GM21447 (cell line): ENCODE measurements at regions not wholly inside any gene's neighbourhood (a gene's known extent, or its start where the extent isn't known, plus 50 kb on each side); places are given as distances from the start of the nearest gene placed in this dataset.
"Not testable (repeated sequence)": the region's sequence is repeated elsewhere in the genome, so short reads cannot be mapped to it uniquely, and the experiment has no call there.

Source experiments
- ATAC-seq: cut with Tn5 transposase; IDR thresholded peaks from one replicate; pipeline ENCODE4 v1.9.1; 2021; ENCODE audit not compliant: unreplicated experiment

DNA sequence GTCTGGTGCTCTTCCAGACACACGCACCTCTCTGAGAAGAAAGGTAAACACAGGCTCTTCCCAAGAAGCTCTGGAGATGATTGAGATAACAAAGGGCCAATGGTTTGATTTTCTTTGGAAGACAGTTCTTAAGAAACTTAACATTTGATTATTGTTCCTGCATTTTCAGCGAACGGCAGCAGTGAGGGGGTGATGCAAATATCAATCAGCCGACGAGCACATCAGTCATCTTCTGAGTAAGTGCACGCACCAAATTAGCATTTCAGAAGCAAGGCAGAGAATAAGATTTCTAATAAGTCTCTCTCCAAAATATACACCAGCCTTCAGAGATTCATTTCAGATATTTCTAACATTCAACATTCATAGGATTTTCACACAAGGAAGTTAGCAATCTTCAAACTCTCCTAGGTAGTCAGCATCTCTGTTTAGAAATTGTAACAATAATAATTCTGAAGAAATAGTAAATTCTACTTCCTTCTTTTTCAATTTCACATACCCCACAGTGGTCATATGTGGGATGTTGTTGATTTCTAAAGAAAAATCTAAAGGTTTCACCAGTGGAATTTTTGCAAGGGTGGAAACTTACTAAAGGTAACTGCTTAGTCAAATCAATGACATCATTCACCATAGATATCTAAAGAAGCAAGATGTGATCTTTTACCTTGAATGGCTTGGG is 250.3 kb downstream of the SEC61B start:
- no peak for ATAC-seq

DNA sequence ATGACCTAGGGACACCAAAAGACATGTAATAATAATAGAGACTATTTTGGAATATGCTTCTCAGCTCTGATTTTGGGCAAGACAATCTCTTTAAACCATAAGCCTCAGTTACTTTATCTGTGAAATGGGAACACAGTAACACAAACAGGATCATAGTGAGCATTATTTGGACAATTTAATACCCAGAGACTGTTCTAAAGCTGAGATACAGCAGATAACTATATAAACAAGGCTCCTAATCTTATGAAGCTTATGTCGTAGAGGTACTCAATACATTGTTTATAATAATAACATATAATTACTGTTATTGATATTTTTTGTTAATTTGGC is 250.8 kb downstream of the SEC61B start:
- no peak for ATAC-seq

DNA sequence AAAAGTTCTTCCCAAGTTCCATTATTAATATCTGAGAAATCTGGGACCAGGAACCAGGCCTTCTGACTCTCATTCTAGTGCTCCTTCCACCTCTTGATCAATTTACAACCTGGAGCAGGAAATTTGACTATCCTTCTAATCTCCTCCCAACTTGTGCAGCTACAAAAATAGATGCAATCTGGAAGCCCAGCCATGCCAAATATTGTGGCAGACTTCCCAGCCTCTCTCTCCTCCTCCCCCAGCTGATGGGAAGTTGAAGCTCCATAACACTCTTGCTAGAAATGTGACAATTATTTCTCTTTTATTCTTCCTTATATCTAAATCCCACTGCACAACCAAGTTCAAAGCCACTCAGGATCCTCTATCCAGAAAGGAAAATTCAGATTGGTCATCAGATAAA is 252.1 kb downstream of the SEC61B start:
- ATAC-seq = no peak

DNA sequence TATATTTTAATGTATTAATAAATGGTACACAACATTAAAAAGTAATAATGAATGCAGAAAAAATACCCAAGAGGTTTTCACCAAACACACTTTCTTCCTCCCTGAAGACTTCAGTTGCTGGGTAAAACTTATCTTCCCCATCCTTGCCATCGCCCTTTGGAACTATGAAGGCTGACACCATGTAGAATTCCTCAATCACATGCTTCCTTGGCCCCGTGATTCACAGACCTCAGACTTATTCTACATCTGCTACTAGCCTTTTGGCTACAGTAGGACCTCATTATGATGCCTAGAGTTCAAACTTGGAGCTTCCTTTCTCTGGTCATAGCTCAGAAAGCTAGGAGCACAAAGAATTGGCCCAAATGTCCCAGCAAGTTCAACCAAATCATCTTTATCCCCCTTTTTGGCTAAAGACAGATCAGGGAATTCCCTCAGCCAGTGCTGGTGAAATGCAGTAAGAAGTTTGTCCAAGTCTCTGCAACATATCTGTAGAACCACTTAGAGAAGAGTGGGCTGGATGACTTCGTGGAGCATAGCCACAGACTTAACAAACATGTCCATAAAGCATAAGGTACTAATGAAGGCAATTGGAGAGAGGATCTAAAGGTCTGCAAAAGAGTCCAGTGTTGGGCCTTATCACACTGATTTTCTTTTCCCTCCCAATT is 253.5 kb downstream of the SEC61B start:
- no peak for ATAC-seq

DNA sequence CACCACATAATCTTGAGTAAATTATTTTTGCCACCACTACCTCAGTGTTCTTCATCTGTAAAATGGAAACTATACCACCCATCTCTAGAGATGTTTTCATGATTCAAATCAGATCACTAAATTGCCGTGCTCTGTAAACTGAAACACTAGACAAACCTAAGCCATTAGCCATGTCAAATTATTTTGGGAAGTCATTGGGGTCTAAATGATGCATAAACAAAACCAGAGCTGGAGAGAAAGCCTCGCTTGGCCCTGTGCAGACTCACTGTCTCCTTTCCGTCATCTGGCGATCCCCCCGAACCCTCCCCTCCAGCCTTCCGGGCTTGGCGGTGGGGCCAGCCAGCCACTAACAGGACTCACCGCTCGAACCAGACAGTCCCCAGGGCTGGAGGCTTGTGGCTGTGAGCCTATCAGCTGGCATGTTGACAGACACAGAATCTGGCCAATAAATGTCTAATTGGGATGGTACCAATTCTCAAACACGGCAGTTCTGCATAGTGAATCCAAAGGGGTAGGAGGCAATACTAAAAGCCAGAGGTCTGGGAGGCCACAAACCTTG is 256.5 kb downstream of the SEC61B start:
- no peak for ATAC-seq

DNA sequence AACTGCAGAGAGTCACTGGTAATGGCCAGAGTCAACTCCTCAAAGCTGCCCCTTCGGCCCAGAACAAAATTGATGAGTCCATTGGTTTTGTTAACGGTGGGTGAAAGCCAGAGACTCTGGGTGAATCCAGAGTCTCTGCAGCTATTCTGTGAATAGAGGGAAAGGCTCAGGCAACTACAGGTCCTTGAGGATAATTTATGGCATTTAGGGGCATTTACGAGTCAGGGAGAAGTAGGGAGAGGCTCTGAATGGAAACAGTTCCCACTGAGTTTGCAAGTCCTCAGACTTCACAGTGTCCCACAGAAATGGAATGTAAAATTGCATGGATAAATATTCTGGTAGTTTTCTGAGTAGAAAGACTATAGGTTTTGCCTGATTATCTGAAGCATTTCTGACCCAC is 257.8 kb downstream of the SEC61B start:
- ATAC-seq = no peak

DNA sequence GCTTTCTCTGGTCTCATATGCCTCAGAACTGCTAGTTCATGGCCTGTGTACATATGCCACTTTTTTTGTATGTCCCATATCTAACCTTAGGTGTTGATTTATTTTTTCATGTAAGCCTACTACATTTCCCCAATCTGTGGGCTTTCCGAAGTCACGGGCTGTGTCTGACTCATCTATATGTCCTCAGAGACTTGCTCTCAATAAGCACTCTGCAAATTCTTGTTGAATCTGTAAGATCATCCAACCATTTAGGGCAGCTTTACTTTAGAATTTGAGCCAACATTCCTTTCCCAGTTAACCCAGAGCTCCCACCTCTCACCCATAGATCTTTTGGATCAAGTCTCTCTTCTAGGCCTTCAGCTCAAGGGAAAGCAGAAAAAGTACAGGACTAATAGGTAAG is 263.4 kb downstream of the SEC61B start:
- no peak for ATAC-seq

DNA sequence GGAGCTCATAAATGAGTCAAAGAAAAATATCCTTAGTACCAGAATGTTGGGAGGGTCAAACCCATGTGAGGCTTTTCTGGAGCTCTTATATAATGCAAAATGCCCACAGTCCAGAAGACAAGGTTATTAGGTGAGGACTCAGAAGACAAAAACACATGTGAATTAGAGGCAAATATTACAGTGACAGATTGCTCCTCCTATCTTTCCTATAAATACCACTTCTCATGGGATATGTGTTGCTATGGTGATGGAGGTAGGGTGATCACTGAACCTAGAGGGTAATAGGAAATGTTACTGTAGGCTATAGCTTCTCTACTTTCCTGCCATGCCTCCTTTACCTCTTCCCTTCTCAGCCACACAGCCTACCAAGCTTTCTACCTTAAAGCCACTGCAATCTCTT is 264.6 kb downstream of the SEC61B start:
- ATAC-seq = no peak

DNA sequence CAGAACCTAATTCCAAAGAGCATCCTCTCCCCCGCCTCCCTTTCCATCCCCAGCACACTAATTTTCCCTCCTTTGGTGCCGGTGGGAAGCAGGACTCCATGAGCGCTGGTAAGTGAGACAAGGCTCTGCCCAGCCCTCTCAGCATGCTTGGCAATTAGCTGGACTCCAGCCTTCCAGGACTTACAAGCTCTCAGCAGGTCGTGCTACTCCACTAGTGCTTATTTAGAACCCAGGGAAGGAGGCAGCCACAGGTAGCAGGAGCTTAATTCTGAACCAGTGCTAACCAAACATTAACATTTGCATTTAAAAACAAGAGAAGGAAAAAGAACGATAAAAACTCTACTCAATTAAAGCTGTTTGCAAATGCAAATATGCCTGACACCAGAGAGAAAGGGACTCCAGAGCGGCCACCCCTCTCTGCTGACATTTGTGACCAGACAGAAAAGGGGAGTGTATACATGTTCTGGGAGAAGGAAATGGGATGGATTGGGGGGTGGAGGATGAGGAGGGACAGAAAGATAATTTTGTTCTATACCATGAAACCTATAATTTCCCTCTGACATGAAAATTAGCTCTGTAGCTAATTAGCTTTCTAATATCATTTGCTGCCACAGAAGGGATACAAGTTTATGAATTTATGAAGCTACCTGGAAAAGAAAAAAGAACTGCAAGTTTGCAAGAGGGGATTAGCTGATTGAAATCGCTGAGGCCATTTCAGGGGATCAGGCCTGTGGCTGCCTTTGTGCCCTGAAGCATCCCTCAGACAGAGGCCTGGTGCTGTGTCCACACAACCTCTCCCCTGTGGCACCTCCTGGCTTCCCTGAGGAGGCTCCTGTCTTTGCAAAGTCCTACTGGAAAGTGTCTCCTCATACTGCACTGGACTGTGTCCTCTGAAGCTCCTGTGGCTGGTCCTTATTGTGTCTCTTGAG is 266.3 kb downstream of the SEC61B start:
- no peak for ATAC-seq

DNA sequence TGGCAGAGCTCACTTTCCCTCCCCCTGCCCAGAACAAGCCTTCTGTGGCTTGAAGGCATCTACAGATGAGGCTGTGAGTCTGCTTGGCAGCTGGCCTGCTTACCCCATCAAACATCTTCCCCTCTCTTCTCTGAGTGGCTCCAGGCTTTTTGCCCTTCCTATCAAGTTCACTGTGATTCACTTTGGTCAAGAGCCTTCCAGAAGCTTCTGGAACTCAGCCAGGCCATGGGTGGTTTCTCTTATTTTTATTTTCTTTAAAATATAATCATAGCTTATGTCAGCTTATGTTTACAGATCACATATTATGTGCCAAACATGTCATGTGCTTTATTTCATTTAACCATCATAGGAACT is 267.0 kb downstream of the SEC61B start:
- no peak for ATAC-seq

DNA sequence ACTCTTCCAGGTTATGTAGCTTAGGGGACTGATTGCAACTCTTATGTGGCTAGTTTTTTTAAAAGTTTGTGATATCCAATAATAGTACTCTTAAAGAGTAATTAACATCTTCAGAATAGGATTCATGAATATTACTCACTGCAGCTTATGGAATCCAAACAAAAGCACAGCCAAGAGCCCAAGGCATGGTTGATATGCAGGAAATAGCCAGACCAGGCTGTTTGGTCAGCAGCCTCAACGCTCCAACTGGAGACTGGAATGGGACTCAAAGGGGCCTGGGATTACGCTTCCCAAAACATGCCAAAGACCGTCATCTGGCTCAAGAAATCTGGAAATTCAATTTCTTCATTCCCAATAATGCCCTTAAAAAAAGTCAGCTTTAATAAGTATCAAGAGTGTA is 268.6 kb downstream of the SEC61B start:
- ATAC-seq = no peak

DNA sequence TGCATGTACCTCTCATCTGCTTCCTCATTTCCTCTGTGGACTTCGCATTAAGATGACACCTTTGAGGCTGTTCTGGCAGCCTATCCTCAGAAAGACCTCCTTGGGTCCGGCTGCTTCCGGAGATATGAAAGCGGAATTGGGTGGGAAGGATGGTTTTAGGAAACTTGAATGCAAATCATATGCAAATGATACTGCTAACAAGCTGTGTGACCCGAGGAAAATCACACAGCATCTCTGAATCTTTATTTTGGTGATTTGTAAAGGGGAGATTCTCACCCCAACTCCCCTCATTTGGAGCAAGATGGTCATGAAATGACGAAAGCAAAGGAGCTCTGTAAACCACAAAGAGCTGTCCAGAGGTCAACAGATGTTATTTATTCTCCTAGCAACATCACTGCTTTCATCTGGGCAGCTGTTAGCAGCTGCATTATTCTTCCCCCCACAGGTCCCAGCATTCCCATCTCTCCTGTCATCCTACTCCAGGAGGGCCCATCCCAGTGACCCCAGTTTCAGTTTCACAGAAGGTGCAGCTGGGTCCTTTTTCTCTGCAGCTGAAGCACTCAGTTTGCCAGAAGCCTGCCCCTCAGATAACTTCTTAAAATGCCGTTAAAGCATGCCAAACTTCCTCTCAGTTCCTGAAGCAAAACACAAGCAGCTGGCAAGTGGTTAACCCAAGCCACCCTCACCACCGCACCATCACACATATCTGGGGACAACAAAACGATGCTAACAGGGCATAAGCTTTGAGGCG is 269.5 kb downstream of the SEC61B start:
- peak; percentile 63 for ATAC-seq

DNA sequence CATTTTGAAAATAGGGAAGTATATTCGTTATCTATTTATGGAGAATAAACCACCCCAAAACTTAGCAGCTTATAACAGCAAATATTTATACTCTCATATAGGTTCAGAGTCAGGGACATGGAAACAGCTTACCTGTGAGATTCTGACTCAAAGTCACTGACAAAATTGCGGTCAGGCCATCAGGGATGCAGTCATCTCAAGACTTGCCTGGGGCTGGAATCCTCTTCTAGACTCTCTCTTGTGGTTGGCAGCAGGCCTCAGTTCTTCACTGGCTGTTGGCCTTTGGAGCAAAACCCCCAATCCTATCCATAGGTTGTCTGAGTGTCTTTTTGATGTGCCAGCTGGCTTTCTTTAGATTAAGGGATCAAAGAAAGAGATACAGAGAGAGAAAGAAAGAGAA is 275.6 kb downstream of the SEC61B start:
- no peak for ATAC-seq

DNA sequence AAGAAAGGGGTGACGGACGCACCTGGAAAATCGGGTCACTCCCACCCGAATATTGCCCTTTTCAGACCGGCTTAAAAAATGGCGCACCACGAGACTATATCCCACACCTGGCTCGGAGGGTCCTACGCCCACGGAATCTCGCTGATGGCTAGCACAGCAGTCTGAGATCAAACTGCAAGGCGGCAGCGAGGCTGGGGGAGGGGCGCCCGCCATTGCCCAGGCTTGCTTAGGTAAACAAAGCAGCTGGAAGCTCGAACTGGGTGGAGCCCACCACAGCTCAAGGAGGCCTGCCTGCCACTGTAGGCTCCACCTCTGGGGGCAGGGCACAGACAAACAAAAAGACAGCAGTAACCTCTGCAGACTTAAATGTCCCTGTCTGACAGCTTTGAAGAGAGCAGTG is 276.9 kb downstream of the SEC61B start:
- not testable (repeated sequence) for ATAC-seq

DNA sequence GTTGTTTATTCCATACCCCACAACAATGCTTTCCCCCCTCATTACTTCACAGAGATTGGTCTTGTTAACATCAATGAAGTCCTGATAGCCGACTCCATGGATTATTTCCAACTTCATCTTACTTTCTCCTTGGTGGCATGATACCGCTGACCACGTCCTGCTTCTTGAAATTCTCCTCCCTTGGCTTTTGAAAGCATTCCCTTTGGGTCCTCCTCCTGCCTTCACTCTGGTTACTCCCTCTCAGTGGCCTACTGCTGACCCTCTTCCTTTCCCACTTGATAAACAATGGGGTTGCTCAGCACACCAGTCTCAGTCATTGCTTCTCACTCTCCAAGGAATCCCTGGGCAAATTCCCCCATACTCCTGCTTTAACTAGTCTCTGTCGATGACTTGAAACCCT is 283.9 kb downstream of the SEC61B start:
- ATAC-seq = no peak

DNA sequence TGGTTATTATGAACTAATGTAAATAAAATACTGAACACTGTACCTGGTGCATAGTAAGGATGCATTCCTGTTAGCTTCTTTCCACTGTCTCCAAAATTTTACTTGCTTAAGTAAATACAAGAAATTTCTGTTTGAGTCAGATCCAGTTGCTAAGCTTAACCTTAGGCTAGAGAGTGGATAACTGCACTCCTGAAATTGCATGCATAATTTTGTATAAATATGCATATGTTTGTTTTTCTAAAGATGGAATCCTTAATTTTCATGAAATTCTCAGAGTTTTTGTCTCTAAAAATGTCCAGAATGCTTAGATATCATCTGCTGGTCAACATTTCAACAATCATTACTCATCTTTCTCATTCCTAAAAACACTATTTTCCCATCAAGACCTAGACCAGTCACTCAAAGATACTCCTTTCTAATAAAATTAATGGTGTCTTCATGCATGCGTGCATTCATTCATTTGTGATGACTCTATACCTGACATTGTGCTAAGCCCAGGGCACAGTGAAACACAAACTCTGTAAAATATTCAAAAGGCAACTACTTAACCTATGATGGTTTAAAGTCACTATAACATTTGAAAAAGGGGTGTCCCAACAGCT is 284.8 kb downstream of the SEC61B start:
- ATAC-seq = no peak

DNA sequence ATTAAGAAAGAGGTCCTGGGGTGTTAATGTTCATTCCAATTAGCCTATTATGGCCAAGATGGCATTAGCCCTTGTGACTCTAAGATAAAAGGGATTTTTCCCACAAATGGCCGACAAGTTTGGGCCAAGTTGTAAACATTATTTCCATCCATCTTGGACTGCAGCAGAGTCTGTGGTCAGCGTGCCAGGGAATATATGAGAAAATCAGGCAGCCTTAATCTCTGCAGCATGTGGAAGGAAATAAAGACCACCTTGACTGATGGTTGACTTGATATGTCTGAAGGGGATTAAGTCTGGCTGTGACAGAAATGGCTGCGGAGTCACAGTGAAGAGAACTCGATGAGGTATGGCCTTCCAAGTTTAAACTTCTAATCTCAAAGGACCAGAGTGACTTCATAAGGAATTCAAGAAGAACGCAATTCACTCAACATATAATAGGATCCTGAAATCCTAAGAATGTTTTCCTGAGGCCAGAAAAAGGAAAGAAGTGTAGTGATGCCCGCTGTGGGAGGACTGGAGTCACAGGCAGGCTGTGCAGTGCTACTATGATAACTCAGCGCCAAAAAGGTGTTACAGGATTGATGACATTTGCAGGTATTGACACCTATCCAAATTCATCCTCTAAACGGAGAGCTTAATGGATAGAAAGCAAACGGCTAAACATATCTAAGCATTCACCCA is 287.1 kb downstream of the SEC61B start:
- ATAC-seq = no peak

DNA sequence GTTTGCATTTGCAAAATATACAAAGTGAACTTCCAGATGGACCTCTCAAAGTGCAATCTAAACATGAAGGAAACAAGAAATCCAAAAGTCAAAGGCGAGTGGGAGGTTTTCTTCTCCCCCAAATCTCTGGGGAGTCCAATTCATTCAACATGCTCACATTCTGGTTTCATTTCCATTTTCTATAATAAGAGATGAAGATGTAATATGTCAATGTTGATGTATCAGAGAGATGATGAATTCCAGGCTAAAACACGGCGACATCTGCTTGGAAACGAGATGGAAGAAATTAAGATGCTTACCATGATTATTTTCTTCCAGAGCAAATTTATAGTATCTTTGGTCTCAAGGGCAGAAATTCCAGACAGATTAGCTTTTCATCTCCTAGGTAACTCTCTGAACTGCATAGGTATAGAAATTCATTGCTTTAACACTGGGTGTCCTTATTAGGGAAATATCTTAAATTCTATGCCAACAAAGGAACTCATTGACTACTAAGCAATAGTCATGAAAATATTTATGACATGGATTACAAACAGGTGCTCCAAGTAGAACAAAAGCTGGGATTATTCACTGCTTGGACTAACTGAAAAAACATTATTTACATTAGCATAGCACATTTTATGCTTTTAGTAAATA is 287.9 kb downstream of the SEC61B start:
- no peak for ATAC-seq

DNA sequence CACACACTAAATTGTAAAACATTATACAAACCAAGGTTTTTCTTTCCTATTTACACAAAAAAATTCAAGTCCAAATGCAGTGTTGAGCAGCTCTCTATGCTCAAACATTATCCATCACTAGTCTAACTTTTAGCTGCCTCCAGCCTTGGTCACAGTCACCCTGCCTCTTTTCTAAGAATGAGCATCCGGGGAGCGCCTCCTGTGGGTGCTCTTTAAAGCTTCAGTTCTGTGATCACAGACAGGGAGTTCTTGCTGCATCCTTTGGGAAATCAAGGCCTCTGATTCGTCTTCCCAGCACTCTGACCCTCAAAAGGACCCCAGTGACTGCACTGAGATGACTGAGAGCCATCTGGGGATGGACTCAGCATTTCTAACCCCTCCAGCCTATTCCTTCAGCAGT is 289.6 kb downstream of the SEC61B start:
- no peak for ATAC-seq
